GM23248 (cell line): ENCODE measurements at regions not wholly inside any gene's neighbourhood (a gene's known extent, or its start where the extent isn't known, plus 50 kb on each side); places are given as distances from the start of the nearest gene placed in this dataset.

ENCODE experiments used
- DNase-seq: peaks from one replicate; pipeline ENCODE4 v3.0.0-alpha.2; 2015
- H2AFZ ChIP-seq: fragments of 200-600 bp; sonication (generic); 2 replicates; pipeline ENCODE4 v1.6.1; 2016; ENCODE audit warnings: antibody characterized with exemption
- H3F3A ChIP-seq: fragments of 200-600 bp; sonication (generic); 2 replicates; pipeline ENCODE4 v1.6.1; 2016; ENCODE audit warnings: mild to moderate bottlenecking, antibody characterized with exemption, mixed run types; ENCODE audit not compliant: insufficient read depth
- H3K27ac ChIP-seq: fragments of 200-600 bp; sonication (generic); 2 replicates; pipeline ENCODE4 v1.5.1; 2016; ENCODE audit warnings: mild to moderate bottlenecking
- H3K27me3 ChIP-seq: fragments of 200-600 bp; sonication (generic); replicated peaks from 2 replicates; pipeline ENCODE4 v1.6.1; 2016; ENCODE audit warnings: mild to moderate bottlenecking; ENCODE audit not compliant: insufficient read depth
- H3K36me3 ChIP-seq: fragments of 200-600 bp; sonication (generic); 2 replicates; pipeline ENCODE4 v1.6.1; 2016; ENCODE audit warnings: low read depth, mild to moderate bottlenecking
- H3K4me1 ChIP-seq: fragments of 200-600 bp; sonication (generic); 2 replicates; pipeline ENCODE4 v1.6.1; 2016; ENCODE audit warnings: mild to moderate bottlenecking; ENCODE audit not compliant: insufficient read depth
- H3K4me2 ChIP-seq: fragments of 200-600 bp; sonication (generic); one replicate; pipeline ENCODE4 v1.6.1; 2016; ENCODE audit warnings: mild to moderate bottlenecking; ENCODE audit not compliant: unreplicated experiment
- H3K4me3 ChIP-seq: fragments of 200-600 bp; sonication (generic); 2 replicates; pipeline ENCODE4 v1.5.1; 2016; ENCODE audit warnings: mild to moderate bottlenecking
- H3K79me2 ChIP-seq: fragments of 200-600 bp; sonication (generic); 2 replicates; pipeline ENCODE4 v1.6.1; 2016; ENCODE audit warnings: mild to moderate bottlenecking; ENCODE audit not compliant: insufficient read depth
- H3K9ac ChIP-seq: fragments of 200-600 bp; sonication (generic); 2 replicates; pipeline ENCODE4 v1.6.1; 2016; ENCODE audit warnings: mild to moderate bottlenecking
- H3K9me2 ChIP-seq: fragments of 200-600 bp; sonication (generic); 2 replicates; pipeline ENCODE4 v1.6.1; 2016; ENCODE audit warnings: mixed run types, mild to moderate bottlenecking, moderate library complexity; ENCODE audit not compliant: insufficient read depth
- H3K9me3 ChIP-seq: fragments of 200-600 bp; sonication (generic); one replicate; pipeline ENCODE4 v1.6.1; 2017; ENCODE audit warnings: low read depth
- H4K20me1 ChIP-seq: fragments of 200-600 bp; sonication (generic); 2 replicates; pipeline ENCODE4 v1.6.0; 2016; ENCODE audit not compliant: insufficient read depth
- EZH2 ChIP-seq: fragments of 200-600 bp; sonication (generic); IDR thresholded peaks from 2 replicates; pipeline ENCODE4 v1.6.1; 2018; ENCODE audit warnings: antibody characterized with exemption, mild to moderate bottlenecking; ENCODE audit not compliant: insufficient read depth, poor library complexity, severe bottlenecking
- EZH2phosphoT487 ChIP-seq: fragments of 200-600 bp; sonication (generic); IDR thresholded peaks from 2 replicates; pipeline ENCODE4 v1.6.1; 2018; ENCODE audit warnings: antibody characterized with exemption, moderate library complexity, mild to moderate bottlenecking, low read depth; ENCODE audit not compliant: insufficient read depth
- WGBS, 2 experiments: methylation state at CpG; one replicate each; pipeline ENCODE4 v1.1.6; 2015 to 2017; ENCODE audit warnings: low lambda C conversion rate in 2 of 2, low coverage in 1 of 2; ENCODE audit errors: missing lambda C conversion rate in 2 of 2; 5-methylcytosine and 5-hydroxymethylcytosine counted together
- in situ Hi-C: fragments of 300-500 bp; cut with MboI; formaldehyde crosslinking; loops from 2 replicates; pipeline ENCODE4 v1.15.0; 2020

DNA sequence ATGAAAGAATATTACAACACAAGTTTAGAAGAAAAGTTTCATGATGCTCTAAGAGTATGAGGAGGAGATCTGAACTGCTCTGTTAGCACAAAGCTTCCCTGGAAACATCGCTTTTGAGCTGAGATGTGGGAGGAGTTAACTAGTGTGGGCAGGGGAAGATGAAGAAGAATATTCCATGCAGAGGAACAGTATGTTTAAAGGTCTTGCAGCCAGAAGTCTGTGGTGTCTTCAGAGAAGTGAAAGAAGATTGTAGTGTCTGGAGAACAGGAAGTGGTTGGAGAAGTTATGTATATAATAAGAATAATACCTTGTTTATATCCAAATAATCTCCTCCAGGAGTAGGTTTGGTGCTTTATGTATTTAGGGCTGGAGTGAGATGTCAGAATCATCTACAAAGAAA is 406.7 kb downstream of the MAN2A1 start:
- Histone ChIP-seq H3K79me2 (no peaks in the 10 kb centered on the region), H3K9ac (no peak overlapping the region), H3K4me1 (no peaks in the 10 kb centered on the region), H2AFZ (no peak overlapping the region), H3K4me2 (no peak overlapping the region), H3F3A (no peaks in the 10 kb centered on the region), H3K9me2 (no peaks in the 10 kb centered on the region), H3K9me3 (no peaks in the 10 kb centered on the region), H3K36me3 (no peaks in the 10 kb centered on the region), H3K27me3 (no peaks in the 10 kb centered on the region), H3K4me3 (no peak overlapping the region), H3K27ac (no peak overlapping the region), H4K20me1 (no peaks in the 10 kb centered on the region)
- DNase-seq = no peak
- 11 to 13% methylated on average over 1 of the region's 1 CpG for WGBS, 2 experiments
- in situ Hi-C loops = no loop called here
- TF ChIP-seq EZH2 = no peak
- TF ChIP-seq EZH2phosphoT487 = no peak

DNA sequence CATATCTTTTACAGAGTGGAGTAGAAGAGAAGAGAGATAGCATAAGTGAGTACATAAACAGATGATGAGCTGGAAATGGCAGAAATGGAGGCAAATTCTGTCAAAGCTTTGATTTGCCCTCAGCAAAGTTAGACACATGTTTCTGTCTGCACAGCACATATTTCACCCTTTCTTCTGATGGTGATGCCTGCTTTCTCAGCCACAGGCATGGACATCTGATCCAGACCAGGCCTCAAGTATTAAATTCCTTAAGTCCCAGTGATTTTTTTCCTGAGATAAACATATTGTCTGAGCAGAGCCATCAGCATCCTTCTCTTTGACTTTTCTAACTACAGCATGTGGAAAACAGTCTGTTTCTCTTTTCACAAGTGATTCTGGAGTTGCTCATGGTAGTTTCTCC is 409.8 kb downstream of the MAN2A1 start:
- Histone ChIP-seq H3F3A (no peaks in the 10 kb centered on the region), H3K27me3 (no peaks in the 10 kb centered on the region; the same call in 1 of the 2 replicates), H3K9me3 (no peaks in the 10 kb centered on the region), H3K79me2 (no peaks in the 10 kb centered on the region), H2AFZ (no peak overlapping the region), H3K9me2 (no peaks in the 10 kb centered on the region), H3K4me2 (no peak overlapping the region), H3K4me3 (no peak overlapping the region), H3K27ac (no peak overlapping the region), H3K9ac (no peak overlapping the region), H3K4me1 (peaks cover 2% of the 10 kb centered on the region; the same call in 1 of the 2 replicates), H3K36me3 (no peaks in the 10 kb centered on the region), H4K20me1 (no peaks in the 10 kb centered on the region)
- no peak for DNase-seq
- in situ Hi-C loops = no loop called here
- no peak for TF ChIP-seq EZH2
- TF ChIP-seq EZH2phosphoT487 = no peak

DNA sequence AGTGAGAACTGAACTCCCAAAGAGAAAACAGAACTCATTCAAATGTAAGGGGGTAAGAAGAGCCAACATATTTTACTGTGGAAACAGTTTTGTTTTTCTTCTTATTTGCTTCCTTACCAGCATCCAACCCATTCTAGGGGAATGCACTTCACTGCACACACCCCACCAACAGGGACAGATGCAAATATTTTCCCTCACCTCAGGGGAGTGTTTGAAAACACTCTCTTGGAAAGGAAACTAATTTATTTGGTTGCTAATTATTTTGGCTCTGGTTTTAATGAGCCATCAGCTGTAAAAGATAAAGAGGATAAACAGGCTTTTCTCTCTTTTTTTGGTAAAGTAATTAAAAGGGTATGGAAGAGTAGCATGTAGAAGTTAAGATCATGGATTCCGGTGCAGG is 413.4 kb downstream of the MAN2A1 start:
- in situ Hi-C loops = no loop called here
- DNase-seq = no peak
- H2AFZ ChIP-seq = no peak overlapping the region
- H4K20me1 ChIP-seq = no peaks in the 10 kb centered on the region
- no peaks in the 10 kb centered on the region for H3K36me3 ChIP-seq
- peaks cover 12% of the 10 kb centered on the region for H3K4me1 ChIP-seq
- H3K27me3 ChIP-seq = peaks cover 7% of the 10 kb centered on the region; the same call in 1 of the 2 replicates
- no peaks in the 10 kb centered on the region for H3F3A ChIP-seq
- no peaks in the 10 kb centered on the region for H3K9me2 ChIP-seq
- H3K9ac ChIP-seq = no peak overlapping the region
- H3K79me2 ChIP-seq = no peaks in the 10 kb centered on the region
- H3K27ac ChIP-seq = no peak overlapping the region
- H3K9me3 ChIP-seq = no peaks in the 10 kb centered on the region
- TF ChIP-seq EZH2 (no peak), EZH2phosphoT487 (no peak)
- WGBS, 2 experiments = 60 to 86% methylated on average over 1 of the region's 1 CpG
- H3K4me2 ChIP-seq = no peak overlapping the region
- no peak overlapping the region for H3K4me3 ChIP-seq

DNA sequence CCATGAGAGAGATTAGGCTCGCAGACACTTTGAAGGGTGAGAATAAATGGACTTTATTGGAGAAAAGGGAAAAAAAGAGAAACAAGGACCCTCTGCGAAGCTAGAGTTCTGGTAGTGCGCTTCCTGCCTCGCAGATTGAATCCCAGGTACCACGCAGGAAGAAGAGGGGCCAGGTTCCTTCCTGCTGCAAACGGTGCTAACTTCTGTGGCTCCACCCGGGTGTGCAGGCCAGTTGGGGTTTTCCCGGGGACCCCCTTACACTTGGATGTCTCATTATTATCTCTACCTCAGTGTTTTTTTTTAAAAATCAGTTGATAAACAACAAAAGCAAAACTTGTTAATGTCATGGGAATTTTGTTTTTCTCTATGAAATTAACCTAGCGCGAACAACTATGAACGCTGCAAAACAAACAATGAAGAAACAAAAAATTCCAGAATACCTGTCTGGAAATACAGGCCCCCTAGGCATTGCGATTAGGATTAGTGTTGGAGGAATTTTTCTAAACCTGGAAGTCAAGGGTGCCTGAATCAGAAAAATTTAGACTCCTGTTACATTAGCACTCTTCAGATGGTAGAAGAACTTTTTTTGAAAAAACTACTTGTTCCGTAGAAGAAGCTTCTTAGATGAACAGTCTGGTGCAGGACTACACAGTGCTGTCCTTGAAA is 414.5 kb downstream of the MAN2A1 start:
- in situ Hi-C loops = no loop called here
- TF ChIP-seq EZH2 (no peak), EZH2phosphoT487 (no peak)
- Histone ChIP-seq H3K79me2 (no peaks in the 10 kb centered on the region), H3K4me1 (peaks cover 12% of the 10 kb centered on the region), H3K36me3 (no peaks in the 10 kb centered on the region), H3K4me2 (no peak overlapping the region), H3K9ac (no peak overlapping the region), H2AFZ (no peak overlapping the region), H3K9me2 (no peaks in the 10 kb centered on the region), H3K27ac (no peak overlapping the region), H3K27me3 (peaks cover 13% of the 10 kb centered on the region; the same call in 1 of the 2 replicates), H3K4me3 (no peak overlapping the region), H3F3A (no peaks in the 10 kb centered on the region), H4K20me1 (no peaks in the 10 kb centered on the region), H3K9me3 (no peaks in the 10 kb centered on the region)
- WGBS, 2 experiments = 72 to 75% methylated on average over 13 of the region's 13 CpGs
- DNase-seq = no peak
